Chondrocyte (in vitro differentiated cells): ENCODE measurements at regions not wholly inside any gene's neighbourhood (a gene's known extent, or its start where the extent isn't known, plus 50 kb on each side); places are given as distances from the start of the nearest gene placed in this dataset.

Source experiments
- DNase-seq: peaks from one replicate; pipeline ENCODE4 v3.0.0; 2021; ENCODE audit warnings: mixed read lengths, low spot score
- H3K27ac Mint-ChIP-seq: one replicate; pipeline ENCODE4 v1.8.0; 2021; ENCODE audit warnings: mild to moderate bottlenecking, moderate library complexity, mixed read lengths; ENCODE audit not compliant: unreplicated experiment
- H3K27me3 Mint-ChIP-seq: 2 replicates; pipeline ENCODE4 v1.8.0; 2021; ENCODE audit warnings: low read depth, mixed read lengths
- H3K36me3 Mint-ChIP-seq: 2 replicates; pipeline ENCODE4 v1.8.0; 2021; ENCODE audit warnings: low read depth, mixed read lengths
- H3K4me1 Mint-ChIP-seq: 2 replicates; pipeline ENCODE4 v1.8.0; 2021; ENCODE audit warnings: low read depth, mild to moderate bottlenecking, mixed read lengths
- H3K4me3 Mint-ChIP-seq: one replicate; pipeline ENCODE4 v1.8.0; 2021; ENCODE audit warnings: mild to moderate bottlenecking, moderate library complexity, mixed read lengths; ENCODE audit not compliant: unreplicated experiment
- H3K9me3 Mint-ChIP-seq: 2 replicates; pipeline ENCODE4 v1.8.0; 2021; ENCODE audit warnings: low read depth, mixed read lengths
- CTCF ChIP-seq: fragments of 200-600 bp; sonication (generic); IDR thresholded peaks from 2 replicates; pipeline ENCODE4 v1.5.0; 2021; ENCODE audit warnings: antibody characterized with exemption, mild to moderate bottlenecking, moderate library complexity

GRCh38 chr18:38810789-38811188, 1245.2 kb upstream of the CELF4 start:
- DNase-seq: no peak
- Mint-ChIP-seq H3K4me1 (no peaks in the 10 kb centered on the region), H3K9me3 (peaks cover 5% of the 10 kb centered on the region), H3K4me3 (no peak overlapping the region), H3K27ac (no peak overlapping the region), H3K36me3 (no peaks in the 10 kb centered on the region), H3K27me3 (peaks cover 6% of the 10 kb centered on the region)
- no peak for TF ChIP-seq CTCF

GRCh38 chr18:38807915-38808314, 1242.3 kb upstream of the CELF4 start:
- peaks cover 11% of the 10 kb centered on the region for H3K27me3 Mint-ChIP-seq
- no peak for DNase-seq
- no peaks in the 10 kb centered on the region for H3K9me3 Mint-ChIP-seq
- H3K4me3 Mint-ChIP-seq: no peak overlapping the region
- no peak overlapping the region for H3K27ac Mint-ChIP-seq
- no peaks in the 10 kb centered on the region for H3K36me3 Mint-ChIP-seq
- no peak for TF ChIP-seq CTCF
- no peaks in the 10 kb centered on the region for H3K4me1 Mint-ChIP-seq

- no peak for TF ChIP-seq CTCF
- H3K4me3 Mint-ChIP-seq: no peak overlapping the region
- DNase-seq: no peak
- peaks cover 11% of the 10 kb centered on the region for H3K27me3 Mint-ChIP-seq
- no peaks in the 10 kb centered on the region for H3K36me3 Mint-ChIP-seq
- H3K4me1 Mint-ChIP-seq: no peaks in the 10 kb centered on the region
- H3K9me3 Mint-ChIP-seq: no peaks in the 10 kb centered on the region
- no peak overlapping the region for H3K27ac Mint-ChIP-seq
Observed at GRCh38 chr18:38805256-38805655, 1239.7 kb upstream of the CELF4 start.

- Mint-ChIP-seq H3K27ac (no peak overlapping the region), H3K27me3 (peaks cover 11% of the 10 kb centered on the region), H3K36me3 (no peaks in the 10 kb centered on the region), H3K4me1 (no peaks in the 10 kb centered on the region), H3K9me3 (no peaks in the 10 kb centered on the region), H3K4me3 (no peak overlapping the region)
- no peak for DNase-seq
- TF ChIP-seq CTCF: no peak
Observed at GRCh38 chr18:38801640-38802039, 1236.0 kb upstream of the CELF4 start.

- no peaks in the 10 kb centered on the region for H3K27me3 Mint-ChIP-seq
- no peaks in the 10 kb centered on the region for H3K36me3 Mint-ChIP-seq
- no peak for TF ChIP-seq CTCF
- H3K27ac Mint-ChIP-seq: no peak overlapping the region
- no peaks in the 10 kb centered on the region for H3K4me1 Mint-ChIP-seq
- no peak overlapping the region for H3K4me3 Mint-ChIP-seq
- DNase-seq: no peak
- H3K9me3 Mint-ChIP-seq: no peaks in the 10 kb centered on the region
Observed at GRCh38 chr18:38796762-38797161, 1231.2 kb upstream of the CELF4 start.
